ENCODE measurements at regions not wholly inside any gene's neighbourhood (a gene's known extent, or its start where the extent isn't known, plus 50 kb on each side); places are given as distances from the start of the nearest gene placed in this dataset.

GRCh38 chr7:153529100-153529499 lies 523.1 kb upstream of the DPP6 start:
- intact Hi-C loops (cut with DNase I): no loop called here
- no peaks in the 10 kb centered on the region for H3K27me3 ChIP-seq
- no peaks in the 10 kb centered on the region for H3K36me3 ChIP-seq
- TF ChIP-seq CTCF (IDR thresholded peaks at IDR 0.05): no peak
- no peak for TF ChIP-seq POLR2A (IDR thresholded peaks at IDR 0.05)
- no peaks in the 10 kb centered on the region for H3K9me3 ChIP-seq
- no peak overlapping the region for H3K27ac ChIP-seq
- WGBS, 2 donors: 83 to 88% methylated on average over 4 to 7 of the region's 7 CpGs
- no peak overlapping the region for H3K4me3 ChIP-seq (replicated peaks in 1 of 3)
- no peaks in the 10 kb centered on the region for H3K4me1 ChIP-seq
- no peak for DNase-seq

DNA sequence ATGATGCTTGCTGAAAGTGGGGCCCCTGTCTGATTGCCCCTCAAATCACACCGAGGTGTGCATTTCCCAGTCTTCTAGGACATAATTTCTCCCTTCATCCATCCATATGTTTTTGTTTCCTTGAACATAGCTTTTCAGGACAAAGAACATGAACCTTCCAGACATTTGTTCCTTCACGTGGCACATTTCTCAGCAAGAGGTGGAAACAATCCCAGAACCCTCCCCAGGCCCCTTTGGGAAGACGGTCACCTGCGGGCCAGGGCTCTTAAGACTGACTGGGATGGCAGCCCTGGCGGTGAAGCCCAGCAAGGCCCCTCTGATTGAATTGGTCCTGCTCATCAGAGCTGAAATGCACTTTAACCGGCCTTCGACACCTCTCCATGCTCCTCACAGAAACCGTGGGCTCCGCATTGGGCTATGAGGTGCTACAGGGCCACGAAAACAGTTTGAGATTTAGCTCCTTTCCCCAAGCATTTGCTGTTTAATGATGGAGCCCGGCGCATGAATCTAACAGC lies 522.5 kb upstream of the DPP6 start:
- H3K9me3 ChIP-seq: no peaks in the 10 kb centered on the region
- TF ChIP-seq POLR2A (IDR thresholded peaks at IDR 0.05) (no peak), CTCF (IDR thresholded peaks at IDR 0.05) (no peak)
- no peak for DNase-seq
- H3K4me3 ChIP-seq (replicated peaks in 1 of 3): no peak overlapping the region
- no peaks in the 10 kb centered on the region for H3K27me3 ChIP-seq
- H3K36me3 ChIP-seq: no peaks in the 10 kb centered on the region
- intact Hi-C loops (cut with DNase I): no loop called here
- 86 to 92% methylated on average over 12 of the region's 12 CpGs for WGBS, 2 donors
- H3K27ac ChIP-seq: no peak overlapping the region
- no peaks in the 10 kb centered on the region for H3K4me1 ChIP-seq

DNA sequence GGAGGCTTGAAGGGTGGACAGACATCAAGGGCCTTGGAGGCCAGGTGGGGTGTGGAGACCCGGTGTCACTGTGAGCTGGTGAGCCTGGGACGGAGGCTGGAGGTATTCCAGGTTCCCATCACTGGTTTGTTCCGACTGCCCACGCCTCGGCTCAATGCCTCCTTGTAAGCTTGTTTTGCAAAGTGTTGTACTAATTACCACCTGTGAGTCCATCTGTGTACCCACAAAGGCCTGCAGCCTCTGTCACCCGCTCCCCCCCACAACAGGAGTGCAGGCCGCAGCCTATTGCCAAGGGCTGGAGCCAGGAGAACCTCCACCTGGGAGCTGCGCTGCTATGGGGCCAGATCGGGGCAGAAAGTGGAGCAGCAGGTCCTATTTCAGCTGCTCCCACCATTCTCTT lies 521.8 kb upstream of the DPP6 start:
- no peaks in the 10 kb centered on the region for H3K27me3 ChIP-seq
- no peak for DNase-seq
- H3K4me1 ChIP-seq: no peaks in the 10 kb centered on the region
- no peak overlapping the region for H3K4me3 ChIP-seq (replicated peaks in 1 of 3)
- TF ChIP-seq CTCF (IDR thresholded peaks at IDR 0.05) (no peak), POLR2A (IDR thresholded peaks at IDR 0.05) (no peak)
- WGBS, 2 donors: 87 to 91% methylated on average over 9 of the region's 9 CpGs
- intact Hi-C loops (cut with DNase I): no loop called here
- H3K9me3 ChIP-seq: no peaks in the 10 kb centered on the region
- no peak overlapping the region for H3K27ac ChIP-seq
- no peaks in the 10 kb centered on the region for H3K36me3 ChIP-seq

DNA sequence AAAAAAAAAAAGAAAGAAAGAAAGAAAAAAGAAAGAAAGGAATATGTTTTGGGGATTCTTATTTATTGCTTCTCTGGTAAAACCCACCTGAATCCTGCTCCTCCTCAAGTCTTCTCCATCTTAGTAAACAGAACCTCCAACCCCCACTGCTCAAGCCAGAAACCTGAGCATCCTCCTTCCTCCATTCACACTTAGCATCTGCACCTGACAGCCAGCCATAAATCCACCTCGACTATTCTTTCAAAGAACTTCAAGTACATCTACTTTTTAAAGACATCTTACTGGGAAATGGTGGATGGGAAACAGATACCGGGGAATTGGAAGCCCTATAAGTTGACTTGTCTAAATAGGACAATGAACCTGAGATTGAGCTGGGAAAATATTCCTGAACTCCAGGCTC lies 519.9 kb upstream of the DPP6 start:
- intact Hi-C loops (cut with DNase I): no loop called here
- WGBS, 2 donors: 77 to 79% methylated on average over 2 of the region's 2 CpGs
- Histone ChIP-seq H3K27ac (no peak overlapping the region), H3K4me1 (no peaks in the 10 kb centered on the region), H3K27me3 (no peaks in the 10 kb centered on the region), H3K4me3 (replicated peaks in 1 of 3) (no peak overlapping the region), H3K9me3 (no peaks in the 10 kb centered on the region), H3K36me3 (no peaks in the 10 kb centered on the region)
- DNase-seq: no peak
- TF ChIP-seq POLR2A (IDR thresholded peaks at IDR 0.05): no peak
- TF ChIP-seq CTCF (IDR thresholded peaks at IDR 0.05): no peak

DNA sequence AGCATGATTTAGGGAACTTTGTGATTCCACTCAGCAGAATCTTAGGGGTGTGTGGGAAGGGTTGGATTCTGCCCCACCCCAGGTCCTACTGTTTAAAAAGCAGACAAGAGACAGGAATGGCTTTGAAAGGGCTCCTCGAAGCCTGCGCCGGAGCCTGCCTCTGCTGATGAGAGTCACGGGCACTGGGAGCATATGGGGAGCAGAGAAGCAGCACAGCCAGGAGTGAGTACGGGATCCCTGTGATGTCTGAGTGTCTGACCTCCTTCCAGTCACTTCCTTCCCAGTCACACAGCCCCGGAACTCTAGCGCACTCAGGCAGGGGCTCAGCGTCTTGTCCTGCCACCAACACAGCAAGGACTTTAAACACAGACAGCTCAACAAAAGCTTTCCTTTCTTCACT lies 514.9 kb upstream of the DPP6 start:
- no peak overlapping the region for H3K4me3 ChIP-seq (replicated peaks in 1 of 3)
- no peak for DNase-seq
- H3K27ac ChIP-seq: no peak overlapping the region
- 55 to 61% methylated on average over 8 of the region's 8 CpGs for WGBS, 2 donors
- no peaks in the 10 kb centered on the region for H3K9me3 ChIP-seq
- H3K27me3 ChIP-seq: no peaks in the 10 kb centered on the region
- no peak for TF ChIP-seq CTCF (IDR thresholded peaks at IDR 0.05)
- TF ChIP-seq POLR2A (IDR thresholded peaks at IDR 0.05): no peak
- no peaks in the 10 kb centered on the region for H3K4me1 ChIP-seq
- intact Hi-C loops (cut with DNase I): no loop called here
- H3K36me3 ChIP-seq: no peaks in the 10 kb centered on the region

Measured in thyroid gland (tissue), 4 donors.